Ascending aorta (tissue), 2 donors: ENCODE measurements at regions not wholly inside any gene's neighbourhood (a gene's known extent, or its start where the extent isn't known, plus 50 kb on each side); places are given as distances from the start of the nearest gene placed in this dataset.

ENCODE experiments used
- DNase-seq, 2 donors: peaks; one replicate each; pipeline ENCODE4 v3.0.0-alpha.2; 2019; ENCODE audit warnings: low spot score in 2 of 2
- H3K27ac ChIP-seq, 2 donors: fragments of 200-600 bp; sonication (generic); one replicate each; pipeline ENCODE4 v1.5.1; 2016 to 2017; ENCODE audit warnings: mild to moderate bottlenecking in 1 of 2
- H3K27me3 ChIP-seq: fragments of 200-600 bp; sonication (generic); one replicate; pipeline ENCODE4 v1.5.1; 2017
- H3K36me3 ChIP-seq, 2 donors: fragments of 200-600 bp; sonication (generic); one replicate each; pipeline ENCODE4 v1.5.1; 2016
- H3K4me1 ChIP-seq, 2 donors: fragments of 200-600 bp; sonication (generic); one replicate each; pipeline ENCODE4 v1.5.1; 2016 to 2017; ENCODE audit warnings: mild to moderate bottlenecking in 1 of 2
- H3K4me3 ChIP-seq, 2 donors: fragments of 200-600 bp; sonication (generic); one replicate each; pipeline ENCODE4 v1.5.1; 2016 to 2017; ENCODE audit warnings: mild to moderate bottlenecking in 1 of 2
- H3K9me3 ChIP-seq, 2 donors: fragments of 200-600 bp; sonication (generic); one replicate each; pipeline ENCODE4 v1.5.1; 2016
- intact Hi-C: fragments of 100-400 bp; cut with DNase I; formaldehyde crosslinking; loops from one replicate; pipeline ENCODE4 v1.15.1; 2023
- TF ChIP-seq, protein P1 (sequence below), 3 experiments: fragments of 200-600 bp in 2 of 3; fragments of 450-650 bp in 1 of 3; sonication (generic) in 2 of 3; IDR thresholded peaks; one replicate each; pipeline ENCODE4 v1.5.1; 2016 to 2019; ENCODE audit warnings: antibody characterized with exemption in 3 of 3, mild to moderate bottlenecking in 1 of 3, moderate library complexity in 1 of 3

GRCh38 chr1:168958562-168959289 is 147.8 kb upstream of the ATP1B1 start:
- DNase-seq: no peak
- Histone ChIP-seq H3K4me3 (no peak overlapping the region), H3K27ac (no peak overlapping the region), H3K27me3 (no peaks in the 10 kb centered on the region), H3K36me3 (no peaks in the 10 kb centered on the region), H3K4me1 (no peaks in the 10 kb centered on the region), H3K9me3 (no peaks in the 10 kb centered on the region)
- intact Hi-C loops: no loop called here
- TF ChIP-seq, protein P1, sequence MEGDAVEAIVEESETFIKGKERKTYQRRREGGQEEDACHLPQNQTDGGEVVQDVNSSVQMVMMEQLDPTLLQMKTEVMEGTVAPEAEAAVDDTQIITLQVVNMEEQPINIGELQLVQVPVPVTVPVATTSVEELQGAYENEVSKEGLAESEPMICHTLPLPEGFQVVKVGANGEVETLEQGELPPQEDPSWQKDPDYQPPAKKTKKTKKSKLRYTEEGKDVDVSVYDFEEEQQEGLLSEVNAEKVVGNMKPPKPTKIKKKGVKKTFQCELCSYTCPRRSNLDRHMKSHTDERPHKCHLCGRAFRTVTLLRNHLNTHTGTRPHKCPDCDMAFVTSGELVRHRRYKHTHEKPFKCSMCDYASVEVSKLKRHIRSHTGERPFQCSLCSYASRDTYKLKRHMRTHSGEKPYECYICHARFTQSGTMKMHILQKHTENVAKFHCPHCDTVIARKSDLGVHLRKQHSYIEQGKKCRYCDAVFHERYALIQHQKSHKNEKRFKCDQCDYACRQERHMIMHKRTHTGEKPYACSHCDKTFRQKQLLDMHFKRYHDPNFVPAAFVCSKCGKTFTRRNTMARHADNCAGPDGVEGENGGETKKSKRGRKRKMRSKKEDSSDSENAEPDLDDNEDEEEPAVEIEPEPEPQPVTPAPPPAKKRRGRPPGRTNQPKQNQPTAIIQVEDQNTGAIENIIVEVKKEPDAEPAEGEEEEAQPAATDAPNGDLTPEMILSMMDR (IDR thresholded peaks at IDR 0.05): no peak

GRCh38 chr1:168959382-168959781 is 147.1 kb upstream of the ATP1B1 start:
- no peak for DNase-seq
- Histone ChIP-seq H3K27ac (no peak overlapping the region), H3K9me3 (no peaks in the 10 kb centered on the region), H3K27me3 (no peaks in the 10 kb centered on the region), H3K4me1 (no peaks in the 10 kb centered on the region), H3K4me3 (no peak overlapping the region), H3K36me3 (no peaks in the 10 kb centered on the region)
- intact Hi-C loops: no loop called here
- TF ChIP-seq, protein P1 (IDR thresholded peaks at IDR 0.05): no peak

- TF ChIP-seq, protein P1 (IDR thresholded peaks at IDR 0.05): no peak
Observed at GRCh38 chr1:168960114-168960513, 146.4 kb upstream of the ATP1B1 start.

DNA sequence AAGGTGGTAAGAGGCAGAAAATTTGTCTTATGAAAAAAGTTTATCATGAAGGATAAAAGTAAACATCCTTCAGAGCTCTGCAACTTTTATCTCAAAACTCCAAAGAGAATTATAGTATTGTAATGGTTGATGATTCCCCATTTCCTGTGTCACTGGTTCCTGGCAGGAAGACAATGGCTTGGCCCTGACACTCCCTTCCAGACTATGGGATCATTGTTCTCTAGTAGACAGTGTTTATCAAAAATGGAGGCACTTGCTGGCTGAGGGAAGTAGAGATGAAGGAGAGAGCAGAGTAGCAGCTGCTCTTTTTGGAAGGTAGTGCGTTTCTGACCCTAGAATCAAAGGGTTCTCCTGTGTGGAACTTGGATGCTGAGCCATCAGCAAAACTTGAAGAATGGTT is 145.9 kb upstream of the ATP1B1 start:
- H3K9me3 ChIP-seq: no peaks in the 10 kb centered on the region

More at GRCh38 chr1:168960114-168960513, 146.4 kb upstream of the ATP1B1 start:
- Histone ChIP-seq H3K9me3 (no peaks in the 10 kb centered on the region), H3K36me3 (no peaks in the 10 kb centered on the region), H3K27me3 (no peaks in the 10 kb centered on the region), H3K4me1 (no peaks in the 10 kb centered on the region), H3K4me3 (no peak overlapping the region), H3K27ac (no peak overlapping the region)
- no peak for DNase-seq
- intact Hi-C loops: no loop called here

DNA sequence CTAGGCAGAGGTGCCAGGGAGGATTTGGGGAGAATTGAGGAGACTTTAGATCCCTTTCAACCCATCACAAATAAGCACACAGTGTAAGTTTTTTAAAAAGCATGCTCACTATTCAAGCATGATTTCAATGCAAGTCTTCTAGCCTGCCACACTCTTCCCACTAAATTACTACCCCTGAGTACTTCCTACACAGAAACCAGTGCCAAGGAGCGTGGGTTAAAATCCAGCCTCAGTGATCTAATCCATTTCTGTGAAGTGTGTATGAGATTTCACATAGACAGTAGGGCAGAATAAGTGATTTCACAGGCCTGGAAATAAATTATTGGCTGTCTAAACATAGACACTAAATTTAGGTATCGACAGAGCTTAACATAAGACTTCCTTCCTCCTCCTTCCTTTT is 142.9 kb upstream of the ATP1B1 start:
- Histone ChIP-seq H3K27ac (no peak overlapping the region), H3K9me3 (no peaks in the 10 kb centered on the region), H3K4me1 (no peaks in the 10 kb centered on the region), H3K36me3 (no peaks in the 10 kb centered on the region), H3K27me3 (no peaks in the 10 kb centered on the region), H3K4me3 (no peak overlapping the region)
- intact Hi-C loops: no loop called here
- DNase-seq: no peak
- TF ChIP-seq, protein P1 (IDR thresholded peaks at IDR 0.05): no peak

More for the DNA sequence above, 145.9 kb upstream of the ATP1B1 start:
- Histone ChIP-seq H3K36me3 (no peaks in the 10 kb centered on the region), H3K4me1 (no peaks in the 10 kb centered on the region), H3K27ac (no peak overlapping the region), H3K27me3 (no peaks in the 10 kb centered on the region), H3K4me3 (no peak overlapping the region)
- intact Hi-C loops: no loop called here
- TF ChIP-seq, protein P1 (IDR thresholded peaks at IDR 0.05): no peak
- no peak for DNase-seq
